Aorta (tissue), 5 donors: ENCODE measurements at regions not wholly inside any gene's neighbourhood (a gene's known extent, or its start where the extent isn't known, plus 50 kb on each side); places are given as distances from the start of the nearest gene placed in this dataset.
"Not testable (repeated sequence)": the region's sequence is repeated elsewhere in the genome, so short reads cannot be mapped to it uniquely, and the experiment has no call there.

Experiments used
- ATAC-seq: fragments of 200-7000 bp; cut with Tn5 transposase; one replicate; pipeline ENCODE4 v1.9.1; 2022; ENCODE audit warnings: moderate library complexity; ENCODE audit not compliant: low FRiP score
- DNase-seq, 2 donors: peaks; one replicate each; pipeline ENCODE4 v3.0.0-alpha.2; 2020
- H3K27ac ChIP-seq, 2 donors: one replicate each; pipeline ENCODE4 v1.5.1; 2013; ENCODE audit warnings: low read length in 2 of 2, mild to moderate bottlenecking in 2 of 2, moderate library complexity in 2 of 2, control low read depth in 1 of 2, inconsistent platforms in 1 of 2, low read depth in 1 of 2
- H3K27me3 ChIP-seq, 2 donors: one replicate each; pipeline ENCODE4 v1.6.1; 2013; ENCODE audit warnings: control low read depth in 1 of 2, low read length in 1 of 2, mild to moderate bottlenecking in 1 of 2, moderate library complexity in 1 of 2; ENCODE audit not compliant: insufficient read depth in 2 of 2, control insufficient read depth in 1 of 2
- H3K36me3 ChIP-seq, 2 donors: one replicate each; pipeline ENCODE4 v1.6.1; 2013; ENCODE audit warnings: control low read depth in 1 of 2, low read length in 1 of 2, mild to moderate bottlenecking in 1 of 2; ENCODE audit not compliant: insufficient read depth in 2 of 2, control insufficient read depth in 1 of 2
- H3K4me1 ChIP-seq, 2 donors: one replicate each; pipeline ENCODE4 v1.6.1; 2013; ENCODE audit warnings: low read length in 2 of 2, control low read depth in 1 of 2, mild to moderate bottlenecking in 1 of 2, moderate library complexity in 1 of 2; ENCODE audit not compliant: insufficient read depth in 2 of 2, control insufficient read depth in 1 of 2
- H3K4me3 ChIP-seq, 2 donors: one replicate each; pipeline ENCODE4 v1.5.1; 2013; ENCODE audit warnings: low read length in 2 of 2, control low read depth in 1 of 2, mild to moderate bottlenecking in 1 of 2
- H3K9me3 ChIP-seq: one replicate; pipeline ENCODE4 v1.6.1; 2013; ENCODE audit warnings: mild to moderate bottlenecking, low read length; ENCODE audit not compliant: control insufficient read depth
- WGBS, 2 donors: extraction: QIAGEN DNeasy Blood & Tissue Kit; methylation state at CpG; one replicate each; pipeline ENCODE4 v1.1.7; 2013; 5-methylcytosine and 5-hydroxymethylcytosine counted together
- intact Hi-C, 2 donors: fragments of 100-400 bp; cut with DNase I; formaldehyde crosslinking; loops; one replicate each; pipeline versions ENCODE4 v1.14.2 to v1.15.0; 2022
- donor health status: healthy with polysubstance abuse.
- donor health status: Bipolar disorder and iron deficiency.
- donor health status: DM: no; HTN: no; CAD: no.
- donor health status: DM: no; HTN: no; CAD: no.
- donor health status: DM: yes; HTN: yes; CAD: no.

DNA sequence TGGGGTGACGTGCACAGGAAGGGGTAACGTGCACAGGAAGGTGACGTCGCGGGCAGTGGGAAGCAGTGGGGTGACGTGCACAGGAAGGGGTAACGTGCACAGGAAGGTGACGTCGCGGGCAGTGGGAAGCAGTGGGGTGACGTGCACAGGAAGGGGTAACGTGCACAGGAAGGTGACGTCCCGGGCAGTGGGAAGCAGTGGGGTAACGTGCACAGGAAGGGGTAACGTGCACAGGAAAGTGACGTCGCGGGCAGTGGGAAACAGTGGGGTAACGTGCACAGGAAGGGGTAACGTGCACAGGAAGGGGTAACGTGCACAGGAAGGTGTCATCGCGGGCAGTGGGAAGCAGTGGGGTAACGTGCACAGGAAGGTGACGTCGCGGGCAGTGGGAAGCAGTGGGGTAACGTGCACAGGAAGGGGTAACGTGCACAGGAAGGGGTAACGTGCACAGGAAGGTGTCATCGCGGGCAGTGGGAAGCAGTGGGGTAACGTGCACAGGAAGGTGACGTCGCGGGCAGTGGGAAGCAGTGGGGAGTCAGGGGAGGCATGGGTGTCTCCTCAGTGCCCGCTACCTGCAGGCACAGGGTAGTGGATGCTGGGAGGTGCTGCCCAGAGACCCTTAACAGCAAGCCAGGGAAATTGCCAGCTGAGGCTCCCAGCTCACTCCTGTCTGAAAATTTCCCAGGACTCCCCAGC is 68.0 kb upstream of the CTBP2 start:
- DNase-seq, H3K27ac ChIP-seq, intact Hi-C loops, H3K36me3 ChIP-seq, ATAC-seq, H3K27me3 ChIP-seq, H3K4me1 ChIP-seq, H3K4me3 ChIP-seq, H3K9me3 ChIP-seq: not testable (repeated sequence)
- 86 to 88% methylated on average over 30 to 36 of the region's 38 CpGs for WGBS, 2 donors

DNA sequence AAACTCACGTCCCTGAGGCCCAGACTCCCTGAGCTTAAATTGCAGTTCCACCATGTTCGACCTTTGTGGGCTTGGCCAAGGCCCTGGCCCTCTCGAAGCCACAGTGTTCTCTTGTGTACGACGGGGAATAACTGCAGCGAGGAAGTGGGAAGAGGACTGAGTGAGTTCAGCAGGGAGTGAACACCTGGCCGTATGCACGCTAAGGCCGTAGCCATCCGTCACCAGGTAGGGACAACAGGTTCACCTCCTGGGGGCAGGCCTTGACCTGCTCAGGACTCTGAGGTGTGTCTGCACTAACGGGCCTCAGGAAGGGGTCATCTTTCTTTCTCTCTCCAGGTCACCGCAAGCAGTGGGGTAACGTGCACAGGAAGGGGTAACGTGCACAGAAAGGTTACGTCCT is 67.2 kb upstream of the CTBP2 start:
- Histone ChIP-seq H3K4me1 (no peaks in the 10 kb centered on the region), H3K36me3 (no peaks in the 10 kb centered on the region), H3K9me3 (no peaks in the 10 kb centered on the region), H3K4me3 (no peak overlapping the region), H3K27me3 (no peaks in the 10 kb centered on the region), H3K27ac (no peak overlapping the region)
- 91 to 93% methylated on average over 15 of the region's 15 CpGs for WGBS, 2 donors
- intact Hi-C loops: no loop called here
- no peak for DNase-seq
- ATAC-seq: no peak

- intact Hi-C loops: no loop called here
- no peak for DNase-seq
- H3K27me3 ChIP-seq: no peaks in the 10 kb centered on the region
- no peaks in the 10 kb centered on the region for H3K9me3 ChIP-seq
- no peak overlapping the region for H3K4me3 ChIP-seq
- no peak for ATAC-seq
- no peaks in the 10 kb centered on the region for H3K4me1 ChIP-seq
- no peaks in the 10 kb centered on the region for H3K36me3 ChIP-seq
- H3K27ac ChIP-seq: no peak overlapping the region
- 96 to 98% methylated on average over 13 of the region's 13 CpGs for WGBS, 2 donors
These were observed 66.5 kb upstream of the CTBP2 start for GRCh38 chr10:125226823-125227222.

- no peak for DNase-seq
- Histone ChIP-seq H3K27ac (no peak overlapping the region), H3K36me3 (no peaks in the 10 kb centered on the region), H3K27me3 (no peaks in the 10 kb centered on the region), H3K4me3 (no peak overlapping the region), H3K4me1 (no peaks in the 10 kb centered on the region), H3K9me3 (no peaks in the 10 kb centered on the region)
- intact Hi-C loops: no loop called here
- ATAC-seq: no peak
- 95 to 96% methylated on average over 7 of the region's 7 CpGs for WGBS, 2 donors
These were observed 65.6 kb upstream of the CTBP2 start for GRCh38 chr10:125226005-125226404.

- intact Hi-C loops: no loop called here
- ATAC-seq: no peak
- WGBS, 2 donors: 77 to 86% methylated on average over 3 of the region's 3 CpGs
- Histone ChIP-seq H3K27me3 (no peaks in the 10 kb centered on the region), H3K4me3 (no peak overlapping the region), H3K27ac (no peak overlapping the region), H3K36me3 (no peaks in the 10 kb centered on the region), H3K4me1 (no peaks in the 10 kb centered on the region), H3K9me3 (no peaks in the 10 kb centered on the region)
- no peak for DNase-seq
These were observed 64.7 kb upstream of the CTBP2 start for GRCh38 chr10:125225051-125225450.

- Histone ChIP-seq H3K9me3 (no peaks in the 10 kb centered on the region), H3K27ac (no peak overlapping the region), H3K4me1 (no peaks in the 10 kb centered on the region), H3K4me3 (no peak overlapping the region), H3K36me3 (no peaks in the 10 kb centered on the region), H3K27me3 (no peaks in the 10 kb centered on the region)
- no peak for DNase-seq
- no peak for ATAC-seq
- intact Hi-C loops: no loop called here
- 61 to 62% methylated on average over 16 of the region's 16 CpGs for WGBS, 2 donors
These were observed 62.3 kb upstream of the CTBP2 start for GRCh38 chr10:125222515-125223308.

DNA sequence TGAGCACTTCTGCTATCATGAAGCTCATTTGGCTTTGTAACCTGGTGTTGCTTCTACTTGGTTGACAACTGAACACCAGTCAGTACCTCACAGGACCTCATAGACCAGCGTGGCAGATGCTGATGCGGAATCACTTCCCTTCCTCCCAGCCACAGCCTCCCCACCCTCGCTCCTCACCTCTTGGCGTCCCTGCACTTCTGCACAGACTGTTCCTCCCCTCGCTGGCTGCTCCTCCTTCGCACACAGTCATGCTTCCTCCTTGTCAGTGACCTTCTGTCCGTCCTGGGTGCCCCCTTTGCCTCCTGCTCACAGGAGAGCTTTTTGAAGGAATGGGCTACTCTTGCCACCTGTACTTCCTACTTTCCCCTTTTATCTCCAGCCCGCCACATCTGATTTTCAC is 61.4 kb upstream of the CTBP2 start:
- H3K4me3 ChIP-seq: no peak overlapping the region
- intact Hi-C loops: no loop called here
- no peaks in the 10 kb centered on the region for H3K4me1 ChIP-seq
- 81 to 83% methylated on average over 8 of the region's 8 CpGs for WGBS, 2 donors
- H3K36me3 ChIP-seq: no peaks in the 10 kb centered on the region
- no peaks in the 10 kb centered on the region for H3K27me3 ChIP-seq
- H3K9me3 ChIP-seq: no peaks in the 10 kb centered on the region
- no peak overlapping the region for H3K27ac ChIP-seq
- ATAC-seq: no peak
- no peak for DNase-seq

- 87 to 91% methylated on average over 4 of the region's 4 CpGs for WGBS, 2 donors
- intact Hi-C loops: no loop called here
- Histone ChIP-seq H3K4me3 (no peak overlapping the region), H3K36me3 (no peaks in the 10 kb centered on the region), H3K9me3 (no peaks in the 10 kb centered on the region), H3K27ac (no peak overlapping the region), H3K4me1 (no peaks in the 10 kb centered on the region), H3K27me3 (no peaks in the 10 kb centered on the region)
- no peak for ATAC-seq
- DNase-seq: no peak
These were observed 59.4 kb upstream of the CTBP2 start for GRCh38 chr10:125219776-125220175.

- no peaks in the 10 kb centered on the region for H3K9me3 ChIP-seq
- H3K4me3 ChIP-seq: no peak overlapping the region
- H3K36me3 ChIP-seq: no peaks in the 10 kb centered on the region
- DNase-seq (no peak), ATAC-seq (no peak)
- no peaks in the 10 kb centered on the region for H3K4me1 ChIP-seq
- 94 to 95% methylated on average over 4 of the region's 4 CpGs for WGBS, 2 donors
- intact Hi-C loops: no loop called here
- no peak overlapping the region for H3K27ac ChIP-seq
- no peaks in the 10 kb centered on the region for H3K27me3 ChIP-seq
These were observed 58.6 kb upstream of the CTBP2 start for GRCh38 chr10:125218967-125219366.
